GM21576 (cell line): ENCODE measurements at regions not wholly inside any gene's neighbourhood (a gene's known extent, or its start where the extent isn't known, plus 50 kb on each side); places are given as distances from the start of the nearest gene placed in this dataset.
"Not testable (repeated sequence)": the region's sequence is repeated elsewhere in the genome, so short reads cannot be mapped to it uniquely, and the experiment has no call there.

Experiments
- ATAC-seq: cut with Tn5 transposase; IDR thresholded peaks from one replicate; pipeline ENCODE4 v1.9.1; 2021; ENCODE audit warnings: mild to moderate bottlenecking, moderate library complexity; ENCODE audit not compliant: unreplicated experiment

GRCh38 chr13:44815623-44816022 lies 173.6 kb downstream of the NUFIP1 start:
- ATAC-seq, result no peak

- no peak for ATAC-seq
Measured at GRCh38 chr13:44814836-44815235, 174.4 kb downstream of the NUFIP1 start.

GRCh38 chr13:44814161-44814560 lies 175.1 kb downstream of the NUFIP1 start:
- no peak for ATAC-seq

- no peak for ATAC-seq
Measured at GRCh38 chr13:44812818-44813217, 176.5 kb downstream of the NUFIP1 start.

- no peak for ATAC-seq
Measured at GRCh38 chr13:44810061-44810840, 179.0 kb downstream of the NUFIP1 start.

GRCh38 chr13:44809190-44809589 lies 180.1 kb downstream of the NUFIP1 start:
- ATAC-seq, result no peak

- no peak for ATAC-seq
Measured at GRCh38 chr13:44808185-44808584, 181.1 kb downstream of the NUFIP1 start.

GRCh38 chr13:44807449-44808034 lies 181.7 kb downstream of the NUFIP1 start:
- no peak for ATAC-seq

- no peak for ATAC-seq
Measured at GRCh38 chr13:44806826-44807225, 182.4 kb downstream of the NUFIP1 start.

GRCh38 chr13:44805585-44805984 lies 183.7 kb downstream of the NUFIP1 start:
- ATAC-seq, result no peak

GRCh38 chr13:44803390-44803789 lies 185.9 kb downstream of the NUFIP1 start:
- ATAC-seq, result no peak

- ATAC-seq, result no peak
Measured at GRCh38 chr13:44802491-44802890, 186.8 kb downstream of the NUFIP1 start.

GRCh38 chr13:44801990-44802389 lies 187.3 kb downstream of the NUFIP1 start:
- no peak for ATAC-seq

- ATAC-seq, result no peak
Measured at GRCh38 chr13:44800626-44801025, 188.6 kb downstream of the NUFIP1 start.

GRCh38 chr13:44797685-44798084 lies 191.6 kb downstream of the NUFIP1 start:
- no peak for ATAC-seq

GRCh38 chr13:44796597-44797490 lies 192.4 kb downstream of the NUFIP1 start:
- ATAC-seq, result no peak

GRCh38 chr13:44796039-44796438 lies 193.2 kb downstream of the NUFIP1 start:
- not testable (repeated sequence) for ATAC-seq

GRCh38 chr13:44795176-44795575 lies 194.1 kb downstream of the NUFIP1 start:
- ATAC-seq, result no peak

GRCh38 chr13:44792096-44792495 lies 197.2 kb downstream of the NUFIP1 start:
- no peak for ATAC-seq

GRCh38 chr13:44790289-44790688 lies 199.0 kb downstream of the NUFIP1 start:
- no peak for ATAC-seq

- ATAC-seq, result no peak
Measured at GRCh38 chr13:44787617-44788016, 201.7 kb downstream of the NUFIP1 start.

- no peak for ATAC-seq
Measured at GRCh38 chr13:44786756-44787155, 202.5 kb downstream of the NUFIP1 start.
